ENCODE measurements at regions not wholly inside any gene's neighbourhood (a gene's known extent, or its start where the extent isn't known, plus 50 kb on each side); places are given as distances from the start of the nearest gene placed in this dataset.
"Not testable (repeated sequence)": the region's sequence is repeated elsewhere in the genome, so short reads cannot be mapped to it uniquely, and the experiment has no call there.

GRCh38 chr14:44785096-44785495, 176.7 kb downstream of the KLHL28 start:
- DNase-seq (ENCODE audit: low read depth) = no peak

- no peak for DNase-seq (ENCODE audit: low read depth)
These were observed 177.8 kb downstream of the KLHL28 start for GRCh38 chr14:44783901-44784300.

GRCh38 chr14:44782775-44783238, 178.9 kb downstream of the KLHL28 start:
- DNase-seq (ENCODE audit: low read depth) = no peak

GRCh38 chr14:44780989-44781388, 180.8 kb downstream of the KLHL28 start:
- DNase-seq (ENCODE audit: low read depth) = no peak

DNA sequence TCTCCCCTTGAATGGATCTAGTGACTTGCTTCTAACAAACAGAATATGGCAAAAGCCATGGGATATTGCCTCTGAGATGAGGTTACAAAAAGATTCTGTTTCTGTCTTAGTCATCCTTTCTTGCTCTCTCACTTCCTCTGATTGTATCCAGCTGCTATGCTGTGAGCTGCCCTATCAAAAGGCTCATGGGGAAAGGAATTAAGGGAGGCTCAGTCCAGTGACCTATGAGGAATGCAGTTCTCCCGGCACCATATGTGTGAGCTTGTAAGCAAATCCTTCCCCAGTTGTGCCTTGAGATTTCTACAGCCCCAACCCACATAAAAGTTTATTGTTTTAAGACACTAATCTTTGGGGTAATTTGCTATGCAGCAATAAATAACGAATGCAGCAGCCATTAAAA, 183.1 kb downstream of the KLHL28 start:
- DNase-seq (ENCODE audit: low read depth) = no peak

DNA sequence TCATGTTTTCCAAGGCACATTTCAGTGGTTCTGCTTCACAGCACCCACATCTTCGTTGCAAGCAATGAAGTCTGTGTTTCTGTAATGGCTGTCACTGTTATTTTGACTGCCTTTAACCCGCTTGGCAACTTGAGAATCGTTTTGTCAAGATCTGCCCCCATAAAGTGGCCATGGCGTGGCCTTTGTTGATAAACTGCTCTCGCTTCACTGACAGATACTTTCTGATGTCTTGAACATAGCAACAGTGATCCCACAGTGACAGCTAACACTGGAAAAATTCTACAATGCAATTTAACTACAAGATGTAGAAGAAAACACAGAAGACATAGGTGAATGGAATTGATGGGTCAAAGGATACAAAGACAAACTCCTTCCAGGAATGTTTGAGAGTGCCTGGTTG, 184.2 kb downstream of the KLHL28 start:
- no peak for DNase-seq (ENCODE audit: low read depth)

GRCh38 chr14:44775248-44775647, 186.5 kb downstream of the KLHL28 start:
- no peak for DNase-seq (ENCODE audit: low read depth)

GRCh38 chr14:44774396-44774795, 187.4 kb downstream of the KLHL28 start:
- no peak for DNase-seq (ENCODE audit: low read depth)

GRCh38 chr14:44771496-44771895, 190.3 kb downstream of the KLHL28 start:
- DNase-seq (ENCODE audit: low read depth) = no peak

GRCh38 chr14:44770201-44770600, 191.5 kb downstream of the KLHL28 start:
- no peak for DNase-seq (ENCODE audit: low read depth)

DNA sequence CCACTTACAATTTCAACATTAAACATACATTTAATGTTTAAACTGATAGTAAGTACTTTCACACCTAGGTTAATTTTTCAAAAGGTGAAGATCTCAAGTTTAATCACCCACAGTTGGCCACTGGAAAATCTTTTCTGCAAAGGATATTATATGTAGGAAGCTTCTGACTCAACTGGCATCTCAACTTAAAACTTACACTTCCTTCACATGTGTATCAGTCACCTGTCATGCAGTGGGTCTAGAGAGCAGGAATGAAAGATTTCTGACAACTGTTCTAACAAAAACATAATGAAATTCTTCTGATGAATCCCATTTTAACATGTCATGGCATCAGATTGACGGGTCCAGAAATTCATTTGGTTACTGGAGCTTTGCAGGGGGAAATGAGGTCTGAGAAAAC, 192.8 kb downstream of the KLHL28 start:
- DNase-seq (ENCODE audit: low read depth) = no peak

DNA sequence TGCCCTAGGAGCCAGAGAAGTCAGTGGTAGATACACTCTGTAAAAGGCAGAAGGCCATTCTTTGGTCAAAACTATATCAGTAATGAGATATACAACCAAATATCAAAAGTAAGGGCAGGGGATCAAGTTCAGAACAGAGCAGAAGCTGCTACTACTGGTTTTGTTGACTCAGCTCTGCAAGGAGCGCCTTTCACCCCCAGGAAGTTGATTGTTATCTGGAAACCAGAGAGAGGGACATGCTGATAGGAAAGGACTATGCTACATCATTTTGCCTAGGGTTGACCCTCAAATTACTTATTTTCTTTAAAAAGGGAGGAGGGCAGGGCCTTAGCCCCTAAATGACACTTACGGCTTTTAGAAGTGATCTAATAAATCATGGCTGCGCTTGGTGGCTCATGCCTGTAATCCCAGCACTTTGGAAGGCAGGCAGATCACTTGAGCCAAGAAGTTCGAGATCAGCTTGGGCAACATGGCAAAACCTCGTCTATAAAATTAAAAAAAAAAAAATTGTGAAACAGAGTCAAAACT, 194.0 kb downstream of the KLHL28 start:
- no peak for DNase-seq (ENCODE audit: low read depth)

DNA sequence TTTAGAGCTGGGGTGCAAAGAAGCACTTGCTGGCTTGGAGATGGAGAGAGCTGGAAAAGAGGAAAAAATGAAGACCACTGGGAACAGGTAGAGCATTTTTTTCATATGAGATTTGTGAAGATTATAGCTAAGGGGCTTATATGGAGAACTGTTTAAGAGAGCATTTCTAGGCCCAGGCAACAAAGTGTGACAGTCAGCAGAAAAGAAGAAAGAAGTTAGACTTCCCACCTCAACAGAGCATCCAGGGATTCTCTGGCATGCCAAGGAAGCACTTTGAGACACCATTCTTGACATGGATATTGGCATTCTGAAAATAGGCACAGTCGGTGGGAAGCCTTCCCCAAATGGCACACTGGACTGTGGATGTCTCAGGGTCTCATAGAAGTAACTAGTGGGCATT, 195.5 kb downstream of the KLHL28 start:
- no peak for DNase-seq (ENCODE audit: low read depth)

- no peak for DNase-seq (ENCODE audit: low read depth)
These were observed 198.4 kb downstream of the KLHL28 start for GRCh38 chr14:44763356-44763755.

GRCh38 chr14:44759277-44759676, 202.5 kb downstream of the KLHL28 start:
- DNase-seq (ENCODE audit: low read depth) = no peak

DNA sequence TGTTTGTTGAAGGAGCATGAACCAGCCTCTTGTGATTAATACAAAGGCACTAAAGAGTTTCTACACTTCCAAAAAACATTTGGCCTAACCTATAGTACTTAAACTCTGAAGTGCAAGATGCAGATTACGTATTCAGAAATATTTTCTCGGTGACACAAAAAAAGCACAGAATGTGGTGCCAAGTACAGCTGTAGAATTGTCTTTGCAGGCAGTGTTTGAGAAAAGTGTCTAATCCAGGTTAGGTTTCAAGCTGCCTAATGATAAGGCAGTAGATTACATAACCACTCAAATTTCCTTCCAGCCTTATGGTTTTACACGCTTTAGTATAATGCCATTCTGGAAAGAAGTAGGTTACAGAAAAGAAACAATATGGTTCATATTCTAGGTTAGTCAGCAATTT, 205.2 kb downstream of the KLHL28 start:
- DNase-seq (ENCODE audit: low read depth) = no peak

- DNase-seq (ENCODE audit: low read depth) = no peak
These were observed 216.4 kb downstream of the KLHL28 start for GRCh38 chr14:44745371-44745770.

GRCh38 chr14:44742202-44742601, 219.5 kb downstream of the KLHL28 start:
- DNase-seq (ENCODE audit: low read depth) = no peak

DNA sequence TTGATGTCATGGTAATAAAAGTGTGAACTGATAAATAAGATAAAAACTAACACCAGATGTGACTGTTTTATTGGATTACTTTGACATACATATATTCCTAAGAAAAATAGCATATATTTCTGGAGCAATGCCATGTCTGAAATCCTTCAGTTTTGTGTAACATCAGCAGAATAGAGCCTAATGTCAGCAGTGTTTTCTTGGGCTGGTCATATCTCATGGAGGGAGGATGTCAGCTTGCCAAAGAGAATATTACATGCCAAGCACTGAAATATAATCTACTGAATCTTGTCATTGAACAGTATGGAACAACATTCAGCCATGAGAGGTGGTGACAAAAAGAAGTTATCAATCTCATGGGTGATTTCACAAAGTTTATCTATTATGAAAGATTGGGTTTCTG, 220.3 kb downstream of the KLHL28 start:
- DNase-seq (ENCODE audit: low read depth) = no peak

GRCh38 chr14:44736326-44736725, 225.4 kb downstream of the KLHL28 start:
- DNase-seq (ENCODE audit: low read depth) = no peak

DNA sequence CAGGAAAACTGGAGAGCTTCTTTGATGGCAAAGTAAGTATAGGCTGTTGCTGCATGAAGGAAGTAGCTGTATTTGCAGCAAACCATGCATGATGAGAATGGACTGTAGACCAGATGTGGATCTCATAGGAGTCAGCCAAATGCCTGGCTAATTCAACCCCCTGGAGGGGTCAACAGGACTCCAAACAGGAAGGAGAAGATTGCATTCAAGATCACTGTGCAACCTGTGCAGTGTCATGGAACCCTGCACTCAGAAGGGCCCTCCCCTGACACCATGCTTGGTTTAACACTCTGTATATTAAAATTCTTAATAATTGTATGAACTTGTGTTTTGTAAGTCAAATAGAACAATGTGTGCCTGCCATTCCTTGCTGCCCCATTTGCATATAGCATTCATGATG, 225.1 kb upstream of the FSCB start:
- no peak for DNase-seq (ENCODE audit: low read depth)

- no peak for DNase-seq (ENCODE audit: low read depth)
These were observed 223.8 kb upstream of the FSCB start for GRCh38 chr14:44730860-44731259.

DNA sequence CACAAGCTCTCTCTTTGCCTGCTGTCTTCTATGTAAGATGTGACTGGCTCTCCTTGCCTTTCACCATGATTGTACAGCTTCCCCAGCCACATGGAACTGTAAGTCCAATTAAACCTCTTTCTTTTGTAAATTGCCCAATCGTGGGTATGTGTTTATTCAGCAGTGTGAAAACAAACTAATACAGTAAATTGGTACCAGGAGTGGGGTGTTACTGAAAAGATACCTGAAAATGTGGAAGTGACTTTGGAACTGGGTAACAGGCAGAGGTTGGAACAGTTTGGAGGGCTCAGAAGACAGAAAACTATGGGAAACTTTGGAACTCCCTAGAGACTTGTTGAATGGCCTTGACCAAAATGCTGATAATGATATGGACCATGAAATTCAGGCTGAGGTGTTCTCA, 214.3 kb upstream of the FSCB start:
- not testable (repeated sequence) for DNase-seq (ENCODE audit: low read depth)

DNA sequence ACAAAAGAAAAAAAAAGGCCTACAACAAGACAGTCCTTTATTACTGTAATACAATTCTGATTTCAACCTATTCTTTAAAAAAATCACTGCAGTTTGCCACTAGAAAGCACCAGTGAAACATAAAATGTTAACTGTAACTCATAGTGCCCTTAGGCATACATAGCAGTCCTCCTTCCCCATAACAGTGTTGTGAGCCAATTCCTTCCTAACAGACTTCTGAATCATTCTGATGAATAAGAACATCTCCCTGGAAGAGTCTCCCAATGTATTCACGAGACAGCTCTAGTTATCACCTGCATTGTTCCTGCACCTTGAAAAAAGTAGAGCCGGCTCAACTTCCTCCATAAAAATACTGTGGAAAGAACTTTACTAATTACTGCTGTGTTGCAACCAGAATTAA, 213.6 kb upstream of the FSCB start:
- no peak for DNase-seq (ENCODE audit: low read depth)

Data from forelimb muscle (tissue), 1 donor.